ENCODE measurements at regions not wholly inside any gene's neighbourhood (a gene's known extent, or its start where the extent isn't known, plus 50 kb on each side); places are given as distances from the start of the nearest gene placed in this dataset.

DNA sequence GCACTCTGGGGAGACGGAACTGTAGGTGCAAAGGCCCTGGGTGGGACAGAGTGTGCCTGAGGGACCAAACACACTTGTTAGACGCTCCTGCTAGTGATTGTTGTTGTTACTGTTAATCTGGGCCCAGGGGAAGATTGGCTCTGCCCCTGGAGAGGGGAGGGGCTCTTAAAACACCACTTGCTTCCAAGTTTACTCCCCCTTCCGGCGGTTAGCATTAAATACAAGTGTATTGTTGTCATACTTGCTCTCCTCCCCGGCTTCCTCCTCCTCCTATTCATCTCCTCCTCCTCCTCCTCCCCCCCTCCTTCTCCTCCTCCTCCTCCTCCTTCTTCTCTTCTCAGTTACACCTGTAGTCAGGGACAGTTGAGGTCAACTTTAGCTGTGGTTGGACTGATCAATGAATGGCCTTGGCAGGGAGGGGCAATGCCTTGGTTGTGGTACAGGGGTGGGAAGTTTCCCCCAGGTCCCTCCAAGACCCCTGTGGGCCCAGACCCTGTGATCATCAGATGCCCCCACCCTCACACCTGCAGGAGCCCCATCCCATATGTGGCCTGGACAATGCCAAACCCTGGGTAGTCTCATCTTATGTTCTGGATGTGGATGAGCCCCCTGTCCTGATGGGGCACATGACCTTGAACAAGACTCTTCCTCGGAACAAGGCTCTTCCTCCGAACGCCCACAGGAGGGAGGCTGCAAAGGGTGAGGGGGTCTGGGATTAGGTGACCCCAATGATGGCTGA lies 217.3 kb downstream of the PTPRU start:
- no peak for DNase-seq

- no peak for DNase-seq
Observed at GRCh38 chr1:29452463-29453230, 216.3 kb downstream of the PTPRU start.

DNA sequence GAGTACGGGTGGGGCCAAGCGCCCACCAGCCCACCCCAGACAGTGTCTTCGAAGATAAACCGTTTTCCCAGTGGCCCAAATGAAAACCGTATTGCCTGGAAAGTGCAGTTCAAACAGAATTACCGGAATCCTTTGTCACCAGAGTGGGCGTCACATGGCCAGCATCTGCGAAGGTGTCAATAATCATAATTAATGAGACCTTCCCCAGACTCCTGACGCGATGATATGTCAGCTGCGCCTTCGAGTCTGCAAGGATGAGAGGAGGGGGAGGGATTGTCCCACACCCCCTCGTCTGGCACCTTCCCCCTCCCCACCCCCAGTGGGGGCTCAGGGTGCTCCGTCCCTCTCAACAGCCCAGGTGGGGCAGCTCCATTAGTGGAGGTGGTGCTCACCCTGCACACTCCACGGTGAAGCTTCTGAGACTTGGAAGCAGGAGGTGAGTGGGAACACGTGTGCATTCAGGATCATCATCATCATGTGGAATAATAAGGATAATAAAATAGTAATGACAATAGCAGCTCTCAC lies 215.1 kb downstream of the PTPRU start:
- DNase-seq, result no peak

DNA sequence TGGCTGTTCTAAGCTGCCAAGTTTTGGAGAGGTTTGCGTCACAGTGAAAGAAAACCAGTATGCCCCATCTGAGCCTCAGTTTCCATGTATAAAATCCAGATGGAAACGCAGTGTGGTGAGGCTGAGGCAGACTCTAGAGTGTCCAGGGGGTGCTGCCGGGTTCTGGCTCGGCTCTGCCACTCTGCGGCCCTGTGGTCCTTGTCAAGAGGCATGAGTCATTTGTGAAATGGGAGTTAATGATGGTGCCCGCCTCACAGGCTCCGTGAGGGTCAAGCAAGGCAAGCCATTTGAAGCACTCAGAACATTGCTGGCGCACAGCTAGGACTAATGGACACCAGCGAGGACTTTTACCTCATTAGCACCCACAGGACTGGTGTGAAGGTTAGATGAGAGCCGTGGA lies 214.3 kb downstream of the PTPRU start:
- no peak for DNase-seq

DNA sequence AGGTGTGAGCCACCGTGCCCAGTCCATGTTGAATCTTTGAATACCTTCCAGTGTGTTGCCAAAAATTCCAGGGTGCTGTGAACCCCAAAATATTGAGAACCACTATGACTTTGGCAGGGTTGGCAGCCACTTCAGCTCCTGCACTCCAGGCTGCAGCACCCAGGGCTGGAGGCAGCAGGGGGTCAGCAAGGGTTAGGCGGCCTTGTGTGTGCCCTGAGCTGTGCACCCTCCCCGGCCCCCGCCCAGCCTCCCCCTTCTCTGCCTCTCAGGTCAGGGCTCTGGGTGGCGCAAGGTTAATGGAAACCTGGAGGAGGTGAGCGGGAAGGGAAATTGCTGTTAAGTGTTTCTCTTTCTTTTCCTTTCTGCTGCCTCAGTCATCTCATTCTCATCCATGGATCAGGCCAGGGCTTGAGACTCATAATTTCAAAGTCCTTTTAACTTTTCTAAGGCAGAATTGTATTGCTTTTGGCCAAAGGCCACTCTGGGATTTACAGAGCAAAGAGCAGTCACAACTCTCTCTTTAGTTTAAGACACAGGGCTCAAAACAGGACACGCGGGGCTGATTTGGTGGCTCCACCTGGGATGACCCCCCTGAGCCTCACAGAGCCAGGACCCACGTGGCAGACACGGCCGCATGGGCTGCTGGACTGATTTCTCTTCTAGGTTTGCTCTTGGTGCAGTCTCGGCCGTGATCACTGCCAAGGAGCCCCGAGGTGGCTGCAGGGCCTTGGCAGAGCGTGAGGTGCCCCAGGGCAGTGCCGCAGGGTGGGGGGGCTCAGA lies 212.3 kb downstream of the PTPRU start:
- no peak for DNase-seq

GRCh38 chr1:29447368-29447767 lies 211.0 kb downstream of the PTPRU start:
- DNase-seq, result no peak

DNA sequence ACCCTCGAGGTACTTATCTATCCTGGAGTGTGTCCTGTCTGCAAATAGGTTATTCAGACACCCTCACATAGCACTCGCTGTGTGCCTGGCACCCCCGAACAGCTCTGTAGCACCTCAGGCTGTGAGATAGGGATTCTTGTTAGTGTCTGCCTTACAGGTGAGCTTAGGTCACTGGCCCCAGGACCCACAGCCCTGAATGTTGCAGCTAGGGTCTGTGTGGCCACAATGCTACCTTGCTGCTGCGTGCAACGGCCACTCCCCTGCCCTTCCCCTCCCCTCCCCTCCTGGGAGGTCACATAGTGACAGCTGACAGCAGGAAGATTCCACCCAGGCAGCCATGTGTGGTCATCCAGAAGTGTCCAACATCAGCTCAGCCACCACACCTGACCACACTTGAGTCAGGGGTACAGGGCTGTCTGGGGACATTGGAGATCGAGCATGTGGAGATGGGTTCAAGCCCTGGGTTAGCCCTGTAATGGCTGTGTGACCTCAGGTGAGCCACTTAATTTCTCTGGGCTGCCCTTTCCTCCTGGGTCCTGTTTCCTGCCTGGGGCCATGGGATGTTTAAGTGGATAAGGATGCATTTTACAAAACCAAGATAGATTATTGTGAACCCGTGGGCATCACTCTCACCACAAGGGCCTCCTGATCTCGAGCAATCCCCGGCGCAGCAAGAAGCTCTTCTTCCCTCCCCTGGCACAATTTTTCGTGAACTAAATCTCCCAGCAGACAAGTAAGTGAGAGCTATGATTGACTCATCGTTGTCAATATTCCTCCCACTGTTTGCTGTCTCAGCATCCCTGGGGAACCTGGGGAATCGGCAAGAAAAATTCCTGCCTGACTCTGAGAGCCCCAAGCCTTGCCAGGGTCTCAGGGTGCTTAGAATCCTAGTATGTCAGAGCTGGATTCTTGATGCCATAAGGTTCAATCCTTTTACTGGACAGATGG lies 208.7 kb downstream of the PTPRU start:
- DNase-seq, result no peak

GRCh38 chr1:29444081-29444715 lies 207.9 kb downstream of the PTPRU start:
- DNase-seq, result no peak

DNA sequence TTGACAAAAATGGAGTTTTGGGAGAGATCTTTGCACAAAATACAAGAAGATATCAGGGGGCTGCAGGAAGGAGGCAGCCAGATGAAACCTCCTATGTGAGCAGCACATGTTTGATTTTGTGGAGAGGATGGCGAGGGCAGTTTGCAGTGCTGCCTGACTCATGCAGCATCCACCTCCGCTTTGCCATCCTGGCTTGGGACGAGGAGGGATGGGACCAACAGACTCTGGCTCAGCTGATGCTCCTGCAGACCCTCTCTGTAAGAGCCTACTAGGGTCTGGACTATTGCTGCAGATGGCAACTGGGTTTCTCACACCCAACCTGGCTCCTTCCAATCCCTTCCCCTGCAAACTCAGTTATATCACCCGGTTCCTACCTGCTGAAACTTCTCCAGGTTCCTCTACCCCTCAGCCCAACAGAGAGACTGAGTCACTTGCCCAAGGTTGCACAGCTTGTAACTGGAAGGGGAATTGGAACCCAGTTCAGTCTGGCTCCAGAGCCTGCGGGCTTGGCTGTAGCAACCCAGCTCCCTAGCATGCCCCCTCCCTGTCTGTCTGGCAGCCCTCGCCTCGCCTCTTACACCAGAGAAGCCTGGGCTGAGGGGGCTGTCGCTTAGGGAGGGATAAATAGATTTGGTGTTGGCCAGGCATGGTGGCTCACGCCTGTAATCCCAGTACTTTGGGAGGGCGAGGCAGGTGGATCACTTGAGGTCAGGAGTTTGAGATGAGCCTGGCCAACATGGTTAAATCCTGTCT lies 205.8 kb downstream of the PTPRU start:
- no peak for DNase-seq

DNA sequence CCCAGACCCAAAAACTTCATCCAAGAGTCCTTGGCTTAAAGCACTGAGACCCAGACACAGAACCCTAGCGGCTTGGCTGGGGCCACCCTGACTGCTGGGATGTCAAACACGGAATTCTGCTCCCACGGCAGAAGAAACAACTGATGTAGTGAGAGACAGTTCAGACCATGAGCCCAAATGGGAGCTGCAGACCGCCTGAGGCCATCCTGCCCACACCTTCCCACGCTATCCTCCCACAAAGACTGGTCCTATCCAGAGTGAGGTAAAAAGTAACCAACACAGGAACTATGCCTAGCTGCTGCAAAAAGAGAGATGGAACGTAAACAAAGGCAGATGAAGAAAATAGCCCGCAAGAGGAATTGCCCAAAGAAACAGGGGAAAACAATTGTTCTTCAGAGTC lies 203.3 kb downstream of the PTPRU start:
- no peak for DNase-seq

- no peak for DNase-seq
Observed at GRCh38 chr1:29438991-29439390, 202.7 kb downstream of the PTPRU start.

DNA sequence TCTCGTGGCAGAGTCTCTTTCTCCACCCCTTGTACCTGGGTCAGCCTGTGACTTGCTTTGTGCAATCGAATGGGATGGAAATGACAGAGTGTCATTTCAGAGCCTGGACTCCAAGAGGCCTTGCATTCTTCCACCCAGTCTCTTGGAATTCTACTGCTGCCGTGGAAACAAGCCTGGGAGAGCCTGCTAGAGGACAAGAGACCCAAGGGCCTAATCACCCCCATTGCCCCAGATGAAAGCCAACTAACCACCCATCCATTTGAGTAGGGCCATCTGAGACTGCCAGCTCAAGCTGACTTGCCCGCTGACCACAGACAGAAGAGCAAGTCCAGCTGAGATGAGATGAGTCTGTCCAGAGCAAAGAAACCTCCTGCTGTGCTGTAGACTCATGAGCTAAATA lies 201.6 kb downstream of the PTPRU start:
- no peak for DNase-seq

GRCh38 chr1:29436181-29436785 lies 200.0 kb downstream of the PTPRU start:
- DNase-seq, result no peak

GRCh38 chr1:29433830-29434229 lies 197.5 kb downstream of the PTPRU start:
- no peak for DNase-seq

GRCh38 chr1:29431138-29431537 lies 194.8 kb downstream of the PTPRU start:
- DNase-seq, result no peak

GRCh38 chr1:29429656-29430055 lies 193.3 kb downstream of the PTPRU start:
- DNase-seq, result no peak

- DNase-seq, result no peak
Observed at GRCh38 chr1:29428997-29429396, 192.7 kb downstream of the PTPRU start.

- no peak for DNase-seq
Observed at GRCh38 chr1:29428280-29428615, 191.9 kb downstream of the PTPRU start.

GRCh38 chr1:29427614-29428279 lies 191.4 kb downstream of the PTPRU start:
- no peak for DNase-seq

- DNase-seq, result no peak
Observed at GRCh38 chr1:29426701-29427279, 190.5 kb downstream of the PTPRU start.

All from stimulated activated CD4-positive, alpha-beta T cell treated with anti-CD3 and anti-CD28 coated beads, Interleukin-4, amount 100 ng/mL, for 4 hours (primary cell).